SKM-1 treated with dmso at 0.1 percent for 144 hours (cell line): ENCODE measurements at regions not wholly inside any gene's neighbourhood (a gene's known extent, or its start where the extent isn't known, plus 50 kb on each side); places are given as distances from the start of the nearest gene placed in this dataset.
A peak's percentile ranks its signal among the peaks of the same experiment; 100 is the strongest.
"Not testable (repeated sequence)": the region's sequence is repeated elsewhere in the genome, so short reads cannot be mapped to it uniquely, and the experiment has no call there.

Experiments used
- DNase-seq: peaks from one replicate; lab custom pipeline; 2025; ENCODE audit not compliant: unreplicated experiment; lab: John Stamatoyannopoulos, UW

DNA sequence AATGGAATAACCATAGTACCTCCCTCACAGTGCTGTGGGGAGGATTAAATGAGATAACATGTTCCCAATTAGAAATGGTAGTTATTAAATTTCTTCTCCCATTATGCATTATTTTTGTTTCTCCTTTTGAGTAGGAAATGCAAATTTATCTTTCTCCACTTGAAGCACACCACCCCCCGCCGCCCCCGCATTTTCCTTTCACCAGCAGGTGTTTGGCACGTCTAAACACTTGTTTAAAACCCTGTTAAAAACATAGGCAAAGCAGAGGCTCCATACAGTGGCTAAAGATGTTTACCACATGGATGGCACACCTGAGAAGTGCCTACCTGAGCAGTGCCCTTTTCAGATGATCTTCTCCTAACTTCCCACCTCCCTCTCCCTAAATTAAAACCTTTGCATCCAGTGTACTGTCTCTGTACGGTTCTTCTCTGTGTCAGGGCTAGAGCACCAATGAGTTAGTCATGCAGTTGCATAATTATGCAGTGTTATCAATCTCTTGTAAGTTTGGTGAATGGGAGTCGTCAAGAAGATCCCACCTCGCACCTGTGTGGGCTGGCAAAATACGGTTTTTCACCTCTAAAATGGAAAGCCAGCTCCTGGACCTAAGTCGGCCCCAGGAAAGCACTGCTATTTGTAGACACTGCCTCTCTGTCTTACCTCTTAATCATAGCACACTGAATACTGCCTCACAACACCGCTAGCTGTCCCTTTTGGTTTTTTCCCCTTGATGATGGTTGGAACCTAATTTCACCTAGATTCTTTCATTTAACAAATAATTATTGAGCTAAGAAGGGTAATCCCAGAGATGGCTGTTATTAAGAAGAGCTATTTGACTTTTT is 122.0 kb downstream of the CT47B1 start:
- DNase-seq: no peak

DNA sequence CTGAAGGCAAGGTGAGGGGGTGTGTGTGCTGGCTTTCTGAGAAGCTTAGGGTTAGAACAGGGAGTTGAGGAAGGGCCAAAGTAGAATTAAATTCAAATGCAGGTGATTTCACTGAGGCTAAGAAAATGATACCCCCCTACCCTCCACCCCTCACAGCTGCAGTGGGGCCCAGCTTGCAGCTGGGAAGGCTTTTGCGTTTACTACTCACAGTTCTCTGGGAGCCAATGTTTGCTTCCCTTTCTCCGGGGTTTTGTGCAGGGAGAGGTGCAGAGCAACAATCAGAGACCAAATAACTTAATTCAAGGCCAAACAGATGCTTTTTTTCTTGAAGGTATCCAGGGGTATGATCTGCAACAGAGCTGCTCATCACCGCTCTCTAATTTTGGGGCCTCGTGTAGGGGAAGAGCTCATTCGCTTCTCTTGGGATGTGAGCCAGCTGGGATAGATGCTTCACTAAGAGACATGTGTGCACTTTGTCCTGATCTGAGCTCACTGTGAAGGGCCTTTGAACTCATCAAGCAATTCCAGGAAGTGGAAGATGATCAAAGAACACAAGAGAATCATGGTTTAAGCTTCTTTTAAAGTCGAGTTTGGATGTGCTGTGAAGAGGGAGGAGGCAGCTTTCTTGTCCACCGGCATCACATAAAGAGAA is 122.7 kb upstream of the C1GALT1C1 start:
- no peak for DNase-seq

DNA sequence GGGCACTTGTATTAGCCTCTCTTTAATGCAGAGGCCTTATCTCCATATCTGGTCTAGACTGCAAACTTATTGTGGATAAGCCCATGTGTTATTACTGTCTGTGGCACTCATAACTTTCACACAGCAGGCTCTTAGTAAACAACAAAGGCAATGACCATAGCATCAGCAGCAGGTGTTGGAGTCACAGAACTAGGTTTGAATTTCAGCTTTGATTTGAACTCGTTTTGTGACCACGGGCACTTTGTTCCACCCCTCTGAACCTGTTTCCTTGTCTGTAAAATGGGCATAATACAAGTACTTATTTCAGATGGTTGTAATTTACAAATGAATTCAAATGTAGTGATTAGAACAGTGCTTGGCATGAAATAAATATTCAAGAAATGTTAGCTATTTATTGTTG is 121.8 kb upstream of the C1GALT1C1 start:
- DNase-seq: no peak

DNA sequence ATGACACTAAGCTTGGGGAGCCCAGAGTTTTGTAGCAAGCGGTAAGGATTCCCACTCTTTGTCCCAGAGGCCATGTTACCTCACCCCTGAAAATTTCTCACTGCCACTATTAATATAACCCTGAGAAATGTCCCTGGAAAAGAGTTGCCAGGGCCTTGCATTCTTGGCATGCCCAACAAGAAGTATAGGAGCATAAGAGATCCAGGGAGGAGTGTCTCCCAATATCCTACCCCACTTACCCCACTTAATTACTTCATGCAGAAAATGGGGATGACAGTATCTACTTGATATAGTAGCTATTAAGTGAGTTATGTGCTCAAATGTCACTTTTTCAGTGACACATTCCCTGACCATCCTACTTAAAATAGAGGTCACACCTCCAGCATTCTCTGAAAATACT is 120.5 kb upstream of the C1GALT1C1 start:
- DNase-seq: no peak

DNA sequence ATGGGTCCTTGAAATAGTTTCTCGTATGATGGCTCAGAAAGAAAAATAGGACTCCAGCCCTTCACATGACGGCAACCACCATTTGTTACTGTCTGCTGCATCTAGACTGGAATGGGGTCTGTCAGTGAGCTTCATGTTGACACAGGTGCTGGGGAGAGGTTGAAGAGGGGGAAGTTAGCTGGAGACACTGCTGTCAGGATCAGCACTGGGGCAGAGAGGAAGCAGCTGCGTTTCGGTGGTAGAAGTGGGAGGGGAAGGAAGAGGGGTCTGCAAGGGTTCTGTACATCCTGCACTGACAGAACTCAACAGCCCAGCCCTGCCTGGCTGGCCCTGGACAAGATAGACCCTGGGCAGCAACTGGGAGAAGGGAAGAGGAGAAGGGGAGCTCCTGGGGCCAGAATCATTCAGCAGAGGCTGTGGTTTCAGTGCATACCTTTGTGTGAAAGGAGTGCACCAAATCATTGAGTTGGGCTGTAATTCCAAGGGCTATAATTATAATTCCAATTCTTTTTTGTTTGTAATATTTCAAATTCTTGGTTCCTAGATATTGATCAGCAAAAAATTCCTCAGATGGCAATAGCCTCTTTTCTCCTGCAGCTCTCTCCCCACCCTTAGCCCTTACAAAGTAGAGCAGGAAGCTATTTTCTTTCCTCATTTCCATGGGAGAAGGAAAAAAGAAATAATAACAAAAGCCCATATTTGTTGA is 119.4 kb upstream of the C1GALT1C1 start:
- peak; percentile 0 for DNase-seq

DNA sequence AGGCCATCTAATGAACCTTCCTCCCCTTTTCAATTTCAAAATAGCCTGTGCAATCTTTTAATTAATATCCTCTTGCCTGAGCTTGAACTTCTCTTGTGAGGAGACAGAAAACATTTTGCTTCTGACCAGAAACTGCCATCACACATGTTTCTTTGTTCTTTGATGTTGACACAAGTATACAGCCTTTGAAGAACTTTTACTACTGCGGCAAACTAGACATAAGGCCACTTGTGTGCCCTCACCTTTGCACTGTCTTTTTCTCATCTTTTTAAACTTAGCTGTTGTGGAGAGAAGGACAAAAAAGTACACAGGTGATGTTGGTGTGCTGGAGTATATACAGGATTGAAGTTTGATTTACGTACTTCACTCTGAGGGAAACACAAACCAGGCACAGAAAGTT is 116.3 kb upstream of the C1GALT1C1 start:
- no peak for DNase-seq

DNA sequence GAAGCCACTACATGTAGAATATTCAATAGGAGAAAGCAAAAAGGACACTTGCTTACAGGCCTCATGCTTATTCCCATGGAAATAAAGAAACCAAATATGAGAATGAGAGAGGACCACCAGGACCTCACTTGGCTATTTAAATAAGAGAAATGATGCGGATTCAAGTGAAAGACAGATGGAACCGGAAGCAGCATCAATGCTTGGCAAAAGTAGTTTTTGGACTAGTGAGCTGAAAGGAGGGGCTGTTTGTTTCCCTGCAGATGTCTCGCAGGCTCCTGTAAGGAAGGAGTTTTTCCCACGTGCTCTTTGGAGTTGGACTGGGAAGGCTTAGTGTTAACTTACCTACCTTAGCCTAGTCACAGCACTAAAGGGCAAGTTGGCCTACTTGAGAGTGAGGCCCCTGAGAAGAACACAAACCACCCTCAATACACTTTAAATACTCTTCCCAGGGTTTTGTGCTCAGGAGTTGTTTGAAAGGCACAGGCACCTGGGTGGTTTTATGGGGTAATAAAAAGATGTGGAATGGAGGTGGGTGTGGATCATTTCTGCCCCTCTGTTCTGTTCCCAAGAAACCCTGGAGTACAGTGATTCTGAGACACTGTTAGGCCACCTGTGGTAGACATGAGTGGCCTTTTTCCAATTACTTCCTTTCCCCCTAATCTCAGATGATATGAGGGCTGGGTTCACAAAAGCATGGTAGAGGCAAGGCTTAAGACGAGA is 113.3 kb upstream of the C1GALT1C1 start:
- DNase-seq: no peak

DNA sequence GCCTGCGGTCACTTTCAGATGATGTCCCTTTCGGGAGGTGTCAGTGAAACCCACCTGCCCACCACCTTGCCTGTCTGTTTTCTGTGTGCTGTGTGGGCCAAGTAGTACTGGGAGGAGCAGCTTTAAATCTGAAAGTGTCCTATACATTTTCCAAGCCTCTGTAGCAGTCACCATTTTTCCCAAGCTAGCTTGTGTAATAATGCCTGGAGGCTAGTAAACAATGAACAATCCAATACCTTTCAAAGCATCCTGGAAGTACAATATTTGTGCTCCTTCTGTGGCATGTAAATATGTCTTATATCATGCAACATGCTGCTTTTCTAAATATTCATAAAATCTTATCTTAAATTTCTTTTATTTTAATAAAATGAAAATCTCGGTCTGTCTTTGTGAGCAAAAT is 111.6 kb upstream of the C1GALT1C1 start:
- DNase-seq: no peak

DNA sequence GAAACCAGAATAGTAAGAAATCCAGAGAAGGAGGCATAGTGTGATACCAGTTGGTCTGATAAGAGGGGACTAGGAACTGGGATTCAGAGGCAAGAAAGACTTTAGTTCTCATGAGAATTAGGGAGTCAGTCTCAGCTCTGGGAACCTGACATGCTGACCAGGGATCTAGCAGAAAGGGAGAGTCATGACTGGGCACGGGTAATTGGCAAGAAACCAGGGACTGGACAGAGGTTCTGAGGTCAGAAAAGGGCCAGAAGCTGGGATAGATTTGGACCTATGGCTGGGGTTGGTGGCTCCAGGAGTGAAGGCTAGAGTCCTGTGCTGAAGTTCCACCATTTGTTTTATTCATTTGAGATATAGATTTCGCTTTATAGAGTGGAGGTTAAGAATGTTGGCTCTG is 110.2 kb upstream of the C1GALT1C1 start:
- DNase-seq: no peak

DNA sequence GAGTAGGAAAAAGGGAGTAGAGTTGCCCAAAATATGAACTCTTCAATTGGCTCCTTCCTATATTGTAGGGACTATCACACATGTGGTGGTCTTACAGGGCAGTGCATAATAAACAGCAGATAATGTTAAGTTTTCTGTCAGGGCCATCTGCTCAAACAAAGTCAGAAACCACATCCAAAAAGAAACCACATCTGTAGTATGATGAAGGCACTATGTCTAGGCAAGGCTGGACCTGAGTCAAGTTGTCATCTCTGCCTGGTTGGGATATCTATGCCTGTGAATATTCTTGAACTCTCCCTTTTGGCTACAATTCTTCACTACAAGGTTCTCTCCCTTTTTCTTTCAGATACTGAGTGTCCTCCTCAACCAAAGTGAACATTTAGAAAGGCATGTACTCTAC is 109.4 kb upstream of the C1GALT1C1 start:
- DNase-seq: no peak

DNA sequence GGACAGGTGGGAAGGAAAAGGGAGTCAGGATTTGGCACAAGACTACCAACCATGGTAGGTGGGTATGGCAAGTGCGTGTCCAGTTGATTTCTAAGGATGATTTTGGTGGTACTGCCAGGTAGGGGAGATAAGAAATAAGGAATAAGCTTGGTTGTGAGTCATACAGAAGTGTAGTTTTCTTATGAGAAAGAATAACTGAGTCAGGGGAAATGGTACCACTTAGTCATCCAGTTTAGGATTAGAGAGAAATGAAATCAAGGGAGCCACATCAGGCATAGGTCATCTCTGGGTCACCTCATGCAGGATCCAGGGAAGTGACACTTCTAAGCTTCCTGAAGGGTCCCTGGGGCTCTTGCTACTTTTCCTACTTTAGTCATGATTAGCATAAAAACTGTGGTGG is 107.1 kb upstream of the C1GALT1C1 start:
- DNase-seq: no peak

DNA sequence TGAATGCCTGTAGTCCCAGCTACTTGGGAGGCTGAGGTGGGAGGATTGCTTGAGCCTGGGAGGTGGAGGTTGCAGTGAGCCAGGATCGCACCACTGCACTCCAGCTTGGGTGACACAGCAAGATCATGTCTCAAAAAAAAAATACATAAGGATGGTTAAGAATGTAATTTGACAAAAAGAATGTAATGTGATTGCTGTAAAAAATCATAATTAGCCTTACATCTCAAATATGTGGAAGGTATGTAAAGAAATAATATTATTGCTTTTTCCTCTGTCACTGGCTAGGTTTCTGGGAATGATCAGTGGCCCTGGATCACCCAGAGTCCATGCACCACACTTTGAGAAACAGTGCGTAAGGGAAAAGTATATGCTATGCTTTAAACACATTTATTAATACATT is 106.1 kb upstream of the C1GALT1C1 start:
- no peak for DNase-seq

DNA sequence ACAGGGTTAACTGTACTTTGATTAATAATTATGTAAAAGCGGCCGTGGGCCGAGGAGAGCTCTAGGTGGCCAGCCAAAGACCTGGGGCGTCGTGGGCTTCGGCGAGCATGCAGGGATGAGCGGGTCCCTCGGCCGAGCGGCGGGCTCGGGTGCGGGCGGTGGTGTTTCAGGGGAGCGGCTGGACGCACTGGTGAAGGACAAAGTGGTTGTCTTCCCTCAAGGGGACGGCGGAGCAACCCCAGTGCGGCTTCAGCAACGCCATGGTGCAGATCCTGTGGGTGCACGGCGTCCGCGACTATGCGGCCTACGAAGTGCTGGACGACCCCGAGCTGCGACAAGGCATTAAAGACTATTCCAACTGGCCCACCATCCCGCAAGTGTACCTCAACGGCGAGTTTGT is 103.0 kb upstream of the C1GALT1C1 start:
- no peak for DNase-seq

DNA sequence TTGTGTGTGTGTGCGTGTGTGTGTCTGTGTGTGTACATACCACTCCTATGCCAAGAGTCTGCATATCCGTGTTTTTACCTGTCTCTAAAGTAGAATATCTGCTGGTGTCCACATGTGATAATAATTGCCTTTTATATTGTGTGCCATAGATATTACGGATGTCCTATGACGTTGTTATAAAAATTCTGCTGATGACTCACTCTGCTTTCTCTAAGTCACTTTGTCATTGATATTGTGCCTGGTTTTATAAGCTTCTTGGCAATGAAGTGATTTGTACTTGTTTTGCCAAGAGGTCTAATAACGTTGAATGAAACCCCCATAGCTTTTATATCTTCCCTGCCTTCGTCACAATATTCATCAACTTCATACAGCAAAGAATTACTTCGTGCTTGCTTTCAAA is 102.6 kb upstream of the C1GALT1C1 start:
- DNase-seq: no peak

DNA sequence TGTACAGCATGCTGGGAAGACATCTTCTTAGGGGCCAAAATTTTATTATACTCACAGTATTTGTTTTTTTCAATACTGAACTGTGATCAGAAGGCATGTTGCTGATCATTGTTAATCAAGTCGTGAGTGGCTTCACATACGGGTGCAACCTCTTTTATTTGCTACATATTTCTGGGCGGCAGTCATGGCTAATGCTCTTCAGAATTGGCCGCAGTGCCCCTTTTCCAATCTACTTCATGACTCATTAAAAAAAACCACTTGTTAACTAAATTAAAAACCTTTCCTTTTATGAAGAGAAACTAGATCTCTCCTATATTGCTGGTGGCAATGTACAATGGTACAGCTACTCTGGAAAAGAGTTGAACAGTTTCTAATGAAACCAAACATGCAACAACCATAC is 101.5 kb upstream of the C1GALT1C1 start:
- no peak for DNase-seq

DNA sequence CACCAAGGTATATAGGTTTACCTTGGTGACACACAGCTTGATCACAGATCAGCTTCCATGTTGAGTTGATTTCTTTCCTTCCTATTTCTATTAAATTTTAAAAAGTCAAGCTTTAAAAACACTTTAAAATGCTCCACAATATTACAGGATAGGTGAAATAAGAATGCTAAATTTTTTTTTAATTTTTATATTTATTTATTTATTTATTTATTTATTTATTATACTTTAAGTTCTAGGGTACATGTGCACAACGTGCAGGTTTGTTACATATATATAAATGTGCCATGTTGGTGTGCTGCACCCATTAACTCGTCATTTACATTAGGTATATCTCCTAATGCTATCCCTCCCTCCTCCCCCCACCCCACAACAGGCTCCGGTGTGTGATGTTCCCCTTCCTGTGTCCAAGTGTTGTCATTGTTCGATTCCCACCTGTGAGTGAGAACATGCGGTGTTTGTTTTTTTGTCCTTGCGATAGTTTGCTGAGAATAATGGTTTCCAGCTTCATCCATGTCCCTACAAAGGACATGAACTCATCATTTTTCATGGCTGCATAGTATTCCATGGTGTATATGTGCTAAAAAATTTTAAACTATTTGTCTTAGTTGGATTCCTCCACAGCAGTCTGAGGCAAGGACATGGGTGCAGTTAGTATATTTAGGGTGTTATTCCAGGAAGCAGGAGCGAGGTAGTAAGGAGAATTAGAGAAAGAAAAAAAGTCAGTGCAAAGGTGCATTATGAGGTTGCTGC is 99.8 kb upstream of the C1GALT1C1 start:
- DNase-seq: not testable (repeated sequence)

DNA sequence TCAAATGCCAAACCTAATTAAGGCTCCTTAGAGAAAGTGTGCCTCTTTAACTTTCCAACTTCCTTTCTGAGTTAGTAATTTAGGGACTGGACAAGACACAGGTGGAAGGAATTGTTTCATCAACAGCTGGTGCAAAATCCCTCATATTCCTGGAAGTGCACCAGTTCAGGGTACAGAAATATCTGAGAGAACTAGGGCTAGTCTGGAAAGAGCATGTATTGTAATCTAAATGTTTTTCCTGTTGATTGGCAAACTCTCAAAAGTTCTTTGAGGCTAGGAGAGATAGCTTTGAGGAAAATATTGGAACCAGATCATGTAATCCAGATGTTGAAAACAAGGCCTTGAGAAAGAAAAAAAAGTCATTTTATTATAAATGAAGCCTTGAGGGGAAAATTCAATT is 98.1 kb upstream of the C1GALT1C1 start:
- DNase-seq: no peak

DNA sequence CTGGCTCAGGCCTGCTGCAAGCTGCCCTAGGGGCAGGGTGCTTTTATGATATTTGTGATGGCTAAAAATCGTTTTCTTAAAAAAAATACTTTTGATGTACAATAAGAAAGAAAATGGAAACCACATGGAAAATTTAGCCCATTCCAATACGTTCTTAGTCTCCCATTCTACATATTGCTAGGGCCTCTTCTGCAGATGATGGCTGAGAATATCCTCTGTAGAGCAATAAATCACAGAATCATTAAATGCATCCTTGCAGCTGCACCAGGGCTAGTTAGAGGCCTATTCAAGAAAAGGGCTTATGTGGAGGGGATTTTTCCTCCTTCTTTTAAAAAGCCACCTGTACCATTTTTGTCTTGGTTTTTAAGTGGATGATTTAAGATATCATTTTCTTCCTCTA is 97.6 kb upstream of the C1GALT1C1 start:
- DNase-seq: no peak

DNA sequence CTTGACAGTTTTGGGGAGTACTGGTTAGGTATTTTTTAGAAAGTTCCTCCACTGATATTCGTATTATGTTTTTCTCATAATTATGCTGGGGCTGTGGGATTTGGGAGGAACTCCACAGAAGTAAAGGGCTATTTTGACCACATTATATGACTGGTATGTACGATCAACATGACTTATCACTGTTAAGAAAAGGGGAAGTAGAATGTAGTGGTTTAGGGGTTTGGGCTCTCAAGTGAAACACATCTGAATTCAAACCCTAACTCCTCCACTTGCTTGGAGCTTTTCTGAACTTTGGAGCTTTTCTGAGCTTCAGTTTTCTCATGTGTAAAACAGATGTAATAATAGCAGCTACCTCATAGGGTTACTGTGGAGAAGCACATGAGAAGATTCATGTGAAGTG is 96.4 kb upstream of the C1GALT1C1 start:
- DNase-seq: peak; percentile 57

DNA sequence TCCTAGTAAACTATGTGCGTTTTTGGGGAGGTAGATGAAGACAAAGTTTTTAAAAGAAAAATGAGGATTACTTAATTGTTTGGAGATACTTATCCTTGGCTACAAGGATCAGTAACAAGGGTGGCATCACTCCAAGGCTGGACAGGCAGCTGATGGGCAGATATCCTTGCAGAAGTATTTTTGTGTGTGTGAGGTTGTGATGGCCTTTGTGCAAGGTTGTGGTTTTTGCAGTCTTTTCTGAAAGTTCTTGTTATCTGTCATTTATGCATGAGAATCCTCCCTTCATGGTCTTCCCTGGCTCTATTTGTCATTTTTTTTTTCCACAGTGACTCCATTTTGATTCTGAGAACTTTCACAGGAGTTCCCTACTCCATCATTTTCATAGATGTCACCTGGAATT is 96.0 kb upstream of the C1GALT1C1 start:
- DNase-seq: no peak

DNA sequence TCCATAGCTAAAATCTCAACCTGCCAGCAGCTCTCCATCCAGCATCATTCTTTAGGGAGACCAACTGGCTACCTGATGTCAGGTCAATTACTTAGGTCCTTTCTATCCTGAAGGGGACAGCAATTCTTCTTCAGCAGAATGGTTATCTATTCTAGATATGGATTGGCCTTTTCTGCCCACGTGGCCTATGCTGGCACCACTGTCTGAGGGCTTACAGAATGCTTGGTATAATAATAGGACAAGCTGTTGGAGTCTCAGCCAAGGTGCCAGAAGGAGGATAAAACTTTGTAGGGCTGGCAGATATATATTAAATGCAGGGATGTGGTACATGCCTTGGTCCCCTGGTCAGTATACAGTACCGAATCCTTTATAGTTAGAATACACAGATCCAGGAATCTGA is 89.8 kb upstream of the C1GALT1C1 start:
- DNase-seq: no peak
